K562 (cell line): ENCODE measurements at regions not wholly inside any gene's neighbourhood (a gene's known extent, or its start where the extent isn't known, plus 50 kb on each side); places are given as distances from the start of the nearest gene placed in this dataset.

Experiments used
- ATAC-seq: fragments of 200-7000 bp; cut with Tn5 transposase; 3 replicates; pipeline ENCODE4 v1.9.1; 2020; ENCODE audit warnings: moderate library complexity
- BruUV-seq: library from RNA; stranded (reverse); fragments of 400-500 nt; replicated peaks from 2 replicates; lab custom pipeline; 2021; lab: Mats Ljungman, UMichigan
- CTCF ChIA-PET: fragments of 300-600 bp; formaldehyde crosslinking; extraction: SDS; loops from one replicate; lab custom pipeline; 2021; ENCODE audit warnings: low intra/inter-chr PET ratio; lab: Yijun Ruan, JAX
- POLR2A ChIA-PET: fragments of 300-600, 350-650 bp; sonication (Branson Sonifier 250); formaldehyde crosslinking; extraction: SDS; loops from one replicate; lab custom pipeline; 2021; ENCODE audit warnings: antibody characterized with exemption, inconsistent platforms; lab: Yijun Ruan, JAX
- DNase-seq, 4 experiments: peaks; one replicate each; pipeline versions ENCODE4 v3.0.0 to v3.0.0-alpha.2; 2011 to 2018; ENCODE audit warnings: low spot score in 3 of 4, mixed read lengths in 3 of 4; ENCODE audit errors: extremely low read depth in 1 of 4
- FAIRE-seq: peaks from 2 replicates; lab custom pipeline; 2011; peaks lifted over from hg19 to GRCh38; lab: Jason Lieb, UNC
- H2AFZ ChIP-seq: 2 replicates; pipeline ENCODE4 v1.6.0; 2011; ENCODE audit warnings: low read depth, low read length, control low read depth, inconsistent platforms
- H3K27ac ChIP-seq: fragments of 200-600 bp; 3 replicates; pipeline ENCODE4 v1.8.0; 2011; ENCODE audit warnings: low read depth, mild to moderate bottlenecking, control low read depth, inconsistent platforms, low read length, moderate library complexity, mixed read lengths; ENCODE audit errors: extremely low read depth
- H3K27me3 ChIP-seq, 2 experiments: fragments of 300-600 bp in 1 of 2; 2 replicates in 1 of 2; 3 replicates in 1 of 2; pipeline versions ENCODE4 v1.6.0 to v1.8.0; 2011; ENCODE audit warnings: inconsistent platforms in 2 of 2, low read length in 2 of 2, mild to moderate bottlenecking in 1 of 2, mixed read lengths in 1 of 2, moderate library complexity in 1 of 2; ENCODE audit not compliant: control insufficient read depth in 2 of 2, insufficient read depth in 2 of 2
- H3K36me3 ChIP-seq: fragments of 300-600 bp; 3 replicates; pipeline ENCODE4 v1.8.0; 2011; ENCODE audit warnings: mild to moderate bottlenecking, low read length, inconsistent platforms; ENCODE audit not compliant: control insufficient read depth, insufficient read depth
- H3K4me1 ChIP-seq, 2 experiments: fragments of 200-600 bp in 1 of 2; replicated peaks in 1 of 2; 2 replicates in 1 of 2; 3 replicates in 1 of 2; pipeline versions ENCODE4 v1.5.1 to v1.8.0; 2011; ENCODE audit warnings: inconsistent platforms in 2 of 2, low read length in 2 of 2, mild to moderate bottlenecking in 1 of 2, mixed read lengths in 1 of 2, moderate library complexity in 1 of 2; ENCODE audit not compliant: control insufficient read depth in 2 of 2, insufficient read depth in 2 of 2
- H3K4me2 ChIP-seq: 2 replicates; pipeline ENCODE4 v1.6.1; 2011; ENCODE audit warnings: low read length, control low read depth, inconsistent platforms, mixed read lengths; ENCODE audit not compliant: insufficient read depth
- H3K4me3 ChIP-seq: fragments of 200-600 bp; sonication (generic), shearing (Covaris generic); 2 replicates; pipeline ENCODE4 v1.5.1; 2016; ENCODE audit warnings: control low read depth, inconsistent platforms
- H3K79me2 ChIP-seq: fragments of 200-600 bp; 3 replicates; pipeline ENCODE4 v1.8.0; 2011; ENCODE audit warnings: low read length, inconsistent platforms; ENCODE audit not compliant: control insufficient read depth, insufficient read depth
- H3K9ac ChIP-seq, 2 experiments: 2 replicates each; pipeline versions ENCODE4 v1.6.0 to v1.6.1; 2011; ENCODE audit warnings: low read depth in 2 of 2, low read length in 2 of 2, control low read depth in 1 of 2, inconsistent platforms in 1 of 2, mild to moderate bottlenecking in 1 of 2, mixed read lengths in 1 of 2; ENCODE audit not compliant: insufficient read depth in 1 of 2
- H3K9me1 ChIP-seq: one replicate; pipeline ENCODE4 v1.6.0; 2011; ENCODE audit warnings: inconsistent platforms, mild to moderate bottlenecking, low read length, moderate library complexity; ENCODE audit not compliant: control insufficient read depth, insufficient read depth
- H3K9me3 ChIP-seq: replicated peaks from 2 replicates; pipeline ENCODE4 v1.5.1; 2011; ENCODE audit warnings: low read depth, low read length, inconsistent platforms; ENCODE audit not compliant: control insufficient read depth, insufficient read depth
- H4K20me1 ChIP-seq: replicated peaks from 2 replicates; pipeline ENCODE4 v1.6.1; 2011; ENCODE audit warnings: low read length, inconsistent platforms, mixed read lengths; ENCODE audit not compliant: control insufficient read depth, insufficient read depth
- COPS2 ChIP-seq: fragments of 450-650 bp; conservative IDR thresholded peaks from 2 replicates; pipeline ENCODE4 v1.6.1; 2016; ENCODE audit warnings: mild to moderate bottlenecking, moderate library complexity
- GATAD2A ChIP-seq: fragments of 450-650 bp; IDR thresholded peaks from 2 replicates; pipeline ENCODE4 v1.6.1; 2017
- GTF2E2 ChIP-seq: fragments of 200-800 bp; sonication (Bioruptor generic); IDR thresholded peaks from 2 replicates; pipeline ENCODE4 v1.6.1; 2016; ENCODE audit warnings: missing genetic modification characterization, missing compliant biosample characterization
- HMG20A ChIP-seq: fragments of 450-650 bp; formaldehyde crosslinking; conservative IDR thresholded peaks from 2 replicates; pipeline ENCODE4 v1.4.0; 2020; ENCODE audit warnings: mild to moderate bottlenecking, mixed read lengths
- ILF3 ChIP-seq: fragments of 450-650 bp; IDR thresholded peaks from 2 replicates; pipeline ENCODE4 v1.6.1; 2018; ENCODE audit warnings: antibody characterized with exemption, mild to moderate bottlenecking, moderate library complexity, borderline replicate concordance
- MCM5 ChIP-seq: fragments of 450-650 bp; IDR thresholded peaks from 2 replicates; pipeline ENCODE4 v1.6.1; 2016; ENCODE audit warnings: low read depth
- NFIC ChIP-seq: fragments of 450-650 bp; IDR thresholded peaks from 2 replicates; pipeline ENCODE4 v1.6.1; 2017; ENCODE audit warnings: mild to moderate bottlenecking, inconsistent platforms
- NFXL1 ChIP-seq: fragments of 450-650 bp; formaldehyde crosslinking; IDR thresholded peaks from 2 replicates; pipeline ENCODE4 v1.4.0; 2021; ENCODE audit warnings: mild to moderate bottlenecking
- RBM25 ChIP-seq: fragments of 200-400 bp; formaldehyde crosslinking; IDR thresholded peaks from 2 replicates; pipeline ENCODE4 v1.6.1; 2018; ENCODE audit warnings: low read length, low read depth, moderate library complexity; ENCODE audit not compliant: severe bottlenecking
- SMC3 ChIP-seq: conservative IDR thresholded peaks from 2 replicates; pipeline ENCODE4 v1.6.1; 2011; ENCODE audit warnings: low read depth, low read length, improper control_type of control experiment; ENCODE audit not compliant: insufficient read depth
- TEAD4 ChIP-seq, 2 experiments: sonication (generic) in 1 of 2; formaldehyde crosslinking in 1 of 2; IDR thresholded peaks; 2 replicates each; pipeline versions ENCODE4 v1.6.1 to v1.8.0; 2012 to 2022; ENCODE audit warnings: borderline replicate concordance in 1 of 2, inconsistent platforms in 1 of 2, low read length in 1 of 2, mild to moderate bottlenecking in 1 of 2, missing genetic modification reagents in 1 of 2
- WGBS: fragments of 100-300 bp; shearing (Covaris generic); methylation state at CpG from one replicate; pipeline ENCODE4 v1.1.6; 2016; ENCODE audit warnings: low coverage, mixed read lengths; ENCODE audit not compliant: insufficient coverage; ENCODE audit errors: missing lambda C conversion rate; 5-methylcytosine and 5-hydroxymethylcytosine counted together
- in situ Hi-C: fragments of 300-500 bp; cut with MboI; formaldehyde crosslinking; loops from 4 replicates; pipeline ENCODE4 v1.15.0; 2018; ENCODE audit warnings: inconsistent platforms, mixed read lengths
- intact Hi-C: fragments of 100-400 bp; cut with micrococcal nuclease; formaldehyde crosslinking; loops from 2 replicates; pipeline ENCODE4 v1.14.2; 2022
- TF ChIP-seq, protein P1 (sequence below): sonication (generic); formaldehyde crosslinking; IDR thresholded peaks from 2 replicates; pipeline ENCODE4 v1.8.1; 2023; ENCODE audit warnings: missing genetic modification reagents, mild to moderate bottlenecking, borderline replicate concordance
- TF ChIP-seq, protein P2 (sequence below): fragments of 250-450 bp; sonication (Bioruptor Pico); IDR thresholded peaks from 2 replicates; pipeline ENCODE4 v1.5.1; 2021; ENCODE audit warnings: mild to moderate bottlenecking

- Histone ChIP-seq H3K4me3 (no peak overlapping the region), H4K20me1 (no peaks in the 10 kb centered on the region), H3K9me3 (no peaks in the 10 kb centered on the region), H3K27ac (no peak overlapping the region), H3K27me3 (no peaks in the 10 kb centered on the region), H3K4me1 (no peaks in the 10 kb centered on the region), H3K9me1 (no peaks in the 10 kb centered on the region), H3K9ac (no peak overlapping the region), H3K79me2 (no peaks in the 10 kb centered on the region), H3K36me3 (no peaks in the 10 kb centered on the region), H2AFZ (no peak overlapping the region), H3K4me2 (no peak overlapping the region)
- in situ Hi-C loops (no loop called here), intact Hi-C loops (no loop called here)
- 6% methylated on average over 2 of the region's 2 CpGs for WGBS
- FAIRE-seq (no peak), ATAC-seq (no peak), DNase-seq (no peak)
- ChIA-PET POLR2A (no interaction called here), CTCF (no interaction called here)
- TF ChIP-seq MCM5 (no peak), RBM25 (no peak), TEAD4 (IDR thresholded peaks at IDR 0.05; ENCODE audit: low read length) (no peak), TEAD4 (CRISPR knock-in tag; IDR thresholded peaks at IDR 0.05; ENCODE audit: borderline replicate concordance) (no peak), HMG20A (CRISPR knock-in tag) (no peak), SMC3 (no peak), GTF2E2 (tag) (no peak), ILF3 (no peak), COPS2 (no peak), GATAD2A (no peak), NFIC (no peak), NFXL1 (no peak)
- TF ChIP-seq, protein P1, sequence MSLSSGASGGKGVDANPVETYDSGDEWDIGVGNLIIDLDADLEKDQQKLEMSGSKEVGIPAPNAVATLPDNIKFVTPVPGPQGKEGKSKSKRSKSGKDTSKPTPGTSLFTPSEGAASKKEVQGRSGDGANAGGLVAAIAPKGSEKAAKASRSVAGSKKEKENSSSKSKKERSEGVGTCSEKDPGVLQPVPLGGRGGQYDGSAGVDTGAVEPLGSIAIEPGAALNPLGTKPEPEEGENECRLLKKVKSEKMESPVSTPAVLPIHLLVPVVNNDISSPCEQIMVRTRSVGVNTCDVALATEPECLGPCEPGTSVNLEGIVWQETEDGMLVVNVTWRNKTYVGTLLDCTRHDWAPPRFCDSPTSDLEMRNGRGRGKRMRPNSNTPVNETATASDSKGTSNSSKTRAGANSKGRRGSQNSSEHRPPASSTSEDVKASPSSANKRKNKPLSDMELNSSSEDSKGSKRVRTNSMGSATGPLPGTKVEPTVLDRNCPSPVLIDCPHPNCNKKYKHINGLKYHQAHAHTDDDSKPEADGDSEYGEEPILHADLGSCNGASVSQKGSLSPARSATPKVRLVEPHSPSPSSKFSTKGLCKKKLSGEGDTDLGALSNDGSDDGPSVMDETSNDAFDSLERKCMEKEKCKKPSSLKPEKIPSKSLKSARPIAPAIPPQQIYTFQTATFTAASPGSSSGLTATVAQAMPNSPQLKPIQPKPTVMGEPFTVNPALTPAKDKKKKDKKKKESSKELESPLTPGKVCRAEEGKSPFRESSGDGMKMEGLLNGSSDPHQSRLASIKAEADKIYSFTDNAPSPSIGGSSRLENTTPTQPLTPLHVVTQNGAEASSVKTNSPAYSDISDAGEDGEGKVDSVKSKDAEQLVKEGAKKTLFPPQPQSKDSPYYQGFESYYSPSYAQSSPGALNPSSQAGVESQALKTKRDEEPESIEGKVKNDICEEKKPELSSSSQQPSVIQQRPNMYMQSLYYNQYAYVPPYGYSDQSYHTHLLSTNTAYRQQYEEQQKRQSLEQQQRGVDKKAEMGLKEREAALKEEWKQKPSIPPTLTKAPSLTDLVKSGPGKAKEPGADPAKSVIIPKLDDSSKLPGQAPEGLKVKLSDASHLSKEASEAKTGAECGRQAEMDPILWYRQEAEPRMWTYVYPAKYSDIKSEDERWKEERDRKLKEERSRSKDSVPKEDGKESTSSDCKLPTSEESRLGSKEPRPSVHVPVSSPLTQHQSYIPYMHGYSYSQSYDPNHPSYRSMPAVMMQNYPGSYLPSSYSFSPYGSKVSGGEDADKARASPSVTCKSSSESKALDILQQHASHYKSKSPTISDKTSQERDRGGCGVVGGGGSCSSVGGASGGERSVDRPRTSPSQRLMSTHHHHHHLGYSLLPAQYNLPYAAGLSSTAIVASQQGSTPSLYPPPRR (CRISPR knock-in tag): no peak
- TF ChIP-seq, protein P2, sequence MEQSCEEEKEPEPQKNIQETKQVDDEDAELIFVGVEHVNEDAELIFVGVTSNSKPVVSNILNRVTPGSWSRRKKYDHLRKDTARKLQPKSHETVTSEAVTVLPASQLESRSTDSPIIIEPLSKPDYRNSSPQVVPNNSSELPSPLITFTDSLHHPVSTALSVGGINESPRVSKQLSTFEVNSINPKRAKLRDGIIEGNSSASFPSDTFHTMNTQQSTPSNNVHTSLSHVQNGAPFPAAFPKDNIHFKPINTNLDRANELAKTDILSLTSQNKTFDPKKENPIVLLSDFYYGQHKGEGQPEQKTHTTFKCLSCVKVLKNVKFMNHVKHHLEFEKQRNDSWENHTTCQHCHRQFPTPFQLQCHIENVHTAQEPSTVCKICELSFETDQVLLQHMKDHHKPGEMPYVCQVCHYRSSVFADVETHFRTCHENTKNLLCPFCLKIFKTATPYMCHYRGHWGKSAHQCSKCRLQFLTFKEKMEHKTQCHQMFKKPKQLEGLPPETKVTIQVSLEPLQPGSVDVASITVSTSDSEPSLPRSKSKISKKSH (CRISPR knock-in tag): no peak
- BruUV-seq: no TSS peak
Observed at GRCh38 chr4:96150466-96150865, 310.6 kb downstream of the PDHA2 start.
